GM23338 (cell line): ENCODE measurements at regions not wholly inside any gene's neighbourhood (a gene's known extent, or its start where the extent isn't known, plus 50 kb on each side); places are given as distances from the start of the nearest gene placed in this dataset.

Source experiments
- ATAC-seq: fragments of 200-7000 bp; cut with Tn5 transposase; 3 replicates; pipeline ENCODE4 v1.9.1; 2020
- DNase-seq: peaks from one replicate; pipeline ENCODE4 v3.0.0-alpha.2; 2015; ENCODE audit warnings: low spot score
- H2AFZ ChIP-seq: fragments of 200-600 bp; sonication (generic); 2 replicates; pipeline ENCODE4 v1.8.0; 2016; ENCODE audit warnings: antibody characterized with exemption, mild to moderate bottlenecking, moderate library complexity
- H3F3A ChIP-seq: fragments of 200-600 bp; sonication (generic); replicated peaks from 2 replicates; pipeline ENCODE4 v1.8.0; 2017; ENCODE audit warnings: antibody characterized with exemption, mixed run types, low read depth
- H3K27ac ChIP-seq: fragments of 200-600 bp; sonication (generic); 2 replicates; pipeline ENCODE4 v1.6.1; 2016; ENCODE audit warnings: low read depth
- H3K27me3 ChIP-seq: fragments of 200-600 bp; sonication (generic); 2 replicates; pipeline ENCODE4 v1.8.0; 2016; ENCODE audit warnings: mild to moderate bottlenecking, mixed run types, moderate library complexity; ENCODE audit not compliant: insufficient read depth
- H3K36me3 ChIP-seq: fragments of 200-600 bp; sonication (generic); 2 replicates; pipeline ENCODE4 v1.8.0; 2016; ENCODE audit warnings: mild to moderate bottlenecking; ENCODE audit not compliant: insufficient read depth
- H3K4me1 ChIP-seq: fragments of 200-600 bp; sonication (generic); 2 replicates; pipeline ENCODE4 v1.8.0; 2016; ENCODE audit warnings: mild to moderate bottlenecking, moderate library complexity; ENCODE audit not compliant: insufficient read depth
- H3K4me2 ChIP-seq: fragments of 200-600 bp; sonication (generic); 2 replicates; pipeline ENCODE4 v1.7.1; 2017; ENCODE audit warnings: mixed run types
- H3K4me3 ChIP-seq: fragments of 200-600 bp; sonication (generic); 2 replicates; pipeline ENCODE4 v1.6.1; 2016; ENCODE audit warnings: mixed run types
- H3K79me2 ChIP-seq: fragments of 200-600 bp; sonication (generic); replicated peaks from 2 replicates; pipeline ENCODE4 v1.8.0; 2017; ENCODE audit warnings: mild to moderate bottlenecking; ENCODE audit not compliant: insufficient read depth
- H3K9me2 ChIP-seq: fragments of 200-600 bp; sonication (generic); 2 replicates; pipeline ENCODE4 v1.8.0; 2017; ENCODE audit not compliant: insufficient read depth
- H4K20me1 ChIP-seq: fragments of 200-600 bp; sonication (generic); replicated peaks from 2 replicates; pipeline ENCODE4 v1.8.0; 2017; ENCODE audit warnings: mild to moderate bottlenecking; ENCODE audit not compliant: insufficient read depth
- H3K27ac Mint-ChIP-seq: 2 replicates; pipeline ENCODE4 v1.8.0; 2020; ENCODE audit warnings: inconsistent platforms, mild to moderate bottlenecking, moderate library complexity, mixed read lengths
- H3K27me3 Mint-ChIP-seq: 3 replicates; pipeline ENCODE4 v1.8.0; 2022; ENCODE audit warnings: low read depth, mild to moderate bottlenecking, moderate library complexity, mixed read lengths, inconsistent platforms; ENCODE audit not compliant: insufficient read depth, poor library complexity
- H3K36me3 Mint-ChIP-seq: 3 replicates; pipeline ENCODE4 v1.8.0; 2021; ENCODE audit warnings: low read depth, mild to moderate bottlenecking, inconsistent platforms, moderate library complexity, mixed read lengths
- H3K4me1 Mint-ChIP-seq: 3 replicates; pipeline ENCODE4 v1.8.0; 2020; ENCODE audit warnings: mild to moderate bottlenecking, inconsistent platforms, mixed read lengths
- H3K4me3 Mint-ChIP-seq: 3 replicates; pipeline ENCODE4 v1.8.0; 2021; ENCODE audit warnings: moderate library complexity, mild to moderate bottlenecking, inconsistent platforms, mixed read lengths
- H3K9me3 Mint-ChIP-seq: 3 replicates; pipeline ENCODE4 v1.8.0; 2020; ENCODE audit warnings: moderate library complexity, mild to moderate bottlenecking, inconsistent platforms, mixed read lengths
- CTCF ChIP-seq, 2 experiments: fragments of 200-600 bp in 1 of 2; sonication (generic) in 1 of 2; conservative IDR thresholded peaks; 2 replicates each; pipeline versions ENCODE4 v1.5.1 to v1.6.1; 2016 to 2017; ENCODE audit warnings: antibody characterized with exemption in 2 of 2, low read depth in 2 of 2, mild to moderate bottlenecking in 2 of 2, moderate library complexity in 1 of 2
- EZH2 ChIP-seq: fragments of 200-600 bp; sonication (generic); IDR thresholded peaks from one replicate; pipeline ENCODE4 v1.8.0; 2017; ENCODE audit warnings: antibody characterized with exemption, mild to moderate bottlenecking, low read depth; ENCODE audit not compliant: unreplicated experiment
- EZH2phosphoT487 ChIP-seq: fragments of 200-600 bp; sonication (generic); IDR thresholded peaks from one replicate; pipeline ENCODE4 v1.8.1; 2018; ENCODE audit warnings: antibody characterized with exemption; ENCODE audit not compliant: unreplicated experiment
- NANOG ChIP-seq: IDR thresholded peaks from 2 replicates; pipeline ENCODE4 v1.6.1; 2016; ENCODE audit warnings: antibody characterized with exemption, borderline replicate concordance
- POLR2AphosphoS5 ChIP-seq: IDR thresholded peaks from 2 replicates; pipeline ENCODE4 v1.6.1; 2016; ENCODE audit warnings: antibody characterized with exemption, low read depth
- REST ChIP-seq: IDR thresholded peaks from one replicate; pipeline ENCODE4 v1.6.1; 2018; ENCODE audit warnings: antibody characterized with exemption; ENCODE audit not compliant: unreplicated experiment
- ZNF114 ChIP-seq: fragments of 250-450 bp; sonication (Bioruptor Pico); IDR thresholded peaks from 2 replicates; pipeline ENCODE4 v1.5.0; 2020; ENCODE audit warnings: mild to moderate bottlenecking, moderate library complexity
- ZNF331 ChIP-seq: fragments of 250-450 bp; sonication (Bioruptor Pico); IDR thresholded peaks from 2 replicates; pipeline ENCODE4 v1.5.0; 2020; ENCODE audit warnings: low read depth, mild to moderate bottlenecking, moderate library complexity

- H3K36me3 ChIP-seq: no peaks in the 10 kb centered on the region
- no peaks in the 10 kb centered on the region for H3K27me3 ChIP-seq
- H3K36me3 Mint-ChIP-seq: no peaks in the 10 kb centered on the region
- H2AFZ ChIP-seq: no peak overlapping the region
- H3K4me3 ChIP-seq: no peak overlapping the region
- peaks cover 3% of the 10 kb centered on the region; the same call in 1 of the 3 replicates for H3K4me1 Mint-ChIP-seq
- TF ChIP-seq EZH2 (no peak), CTCF (conservative IDR thresholded peaks at IDR 0.05; ENCODE audit: low read depth in 2 of 2) (no peak), EZH2phosphoT487 (no peak), ZNF331 (CRISPR knock-in tag) (no peak), ZNF114 (CRISPR knock-in tag) (no peak)
- no peaks in the 10 kb centered on the region for H3K9me3 Mint-ChIP-seq
- ATAC-seq (no peak), DNase-seq (no peak)
- no peak overlapping the region for H3K27ac ChIP-seq
- H3K27ac Mint-ChIP-seq: no peak overlapping the region
- no peaks in the 10 kb centered on the region for H3K27me3 Mint-ChIP-seq
- H3K79me2 ChIP-seq: no peaks in the 10 kb centered on the region
- H3F3A ChIP-seq: no peaks in the 10 kb centered on the region
- H3K4me3 Mint-ChIP-seq: no peak overlapping the region
- H3K4me1 ChIP-seq: no peaks in the 10 kb centered on the region
- no peaks in the 10 kb centered on the region for H4K20me1 ChIP-seq
- H3K9me2 ChIP-seq: no peaks in the 10 kb centered on the region
- H3K4me2 ChIP-seq: no peak overlapping the region
Observed at GRCh38 chr5:86329318-86329717, 288.4 kb upstream of the COX7C start.

- Histone ChIP-seq H4K20me1 (no peaks in the 10 kb centered on the region), H3K9me2 (no peaks in the 10 kb centered on the region), H2AFZ (no peak overlapping the region), H3K4me3 (no peak overlapping the region), H3K27me3 (no peaks in the 10 kb centered on the region), H3K4me1 (no peaks in the 10 kb centered on the region), H3K36me3 (no peaks in the 10 kb centered on the region), H3F3A (no peaks in the 10 kb centered on the region), H3K79me2 (no peaks in the 10 kb centered on the region), H3K27ac (no peak overlapping the region), H3K4me2 (no peak overlapping the region)
- H3K27me3 Mint-ChIP-seq: no peaks in the 10 kb centered on the region
- H3K9me3 Mint-ChIP-seq: no peaks in the 10 kb centered on the region
- no peak for TF ChIP-seq EZH2
- no peak for TF ChIP-seq POLR2AphosphoS5
- peaks cover 3% of the 10 kb centered on the region; the same call in 1 of the 3 replicates for H3K4me1 Mint-ChIP-seq
- H3K36me3 Mint-ChIP-seq: no peaks in the 10 kb centered on the region
- ATAC-seq (no peak), DNase-seq (no peak)
- H3K27ac Mint-ChIP-seq: no peak overlapping the region
- H3K4me3 Mint-ChIP-seq: no peak overlapping the region
Observed at GRCh38 chr5:86330736-86331135, 287.0 kb upstream of the COX7C start.

GRCh38 chr5:86332851-86333250, 284.9 kb upstream of the COX7C start:
- Histone ChIP-seq H3K36me3 (no peaks in the 10 kb centered on the region), H3K4me2 (no peak overlapping the region), H3K4me1 (no peaks in the 10 kb centered on the region), H3F3A (no peaks in the 10 kb centered on the region), H4K20me1 (no peaks in the 10 kb centered on the region), H3K9me2 (no peaks in the 10 kb centered on the region), H3K27me3 (no peaks in the 10 kb centered on the region), H3K4me3 (no peak overlapping the region), H2AFZ (no peak overlapping the region), H3K79me2 (no peaks in the 10 kb centered on the region), H3K27ac (no peak overlapping the region)
- Mint-ChIP-seq H3K27ac (no peak overlapping the region), H3K27me3 (peaks cover 2% of the 10 kb centered on the region), H3K36me3 (no peaks in the 10 kb centered on the region), H3K4me3 (no peak overlapping the region), H3K4me1 (peaks cover 3% of the 10 kb centered on the region; the same call in 1 of the 3 replicates), H3K9me3 (no peaks in the 10 kb centered on the region)
- ATAC-seq (no peak), DNase-seq (no peak)
- no peak for TF ChIP-seq NANOG
- TF ChIP-seq REST: no peak
